HEK293 (cell line): ENCODE measurements at regions not wholly inside any gene's neighbourhood (a gene's known extent, or its start where the extent isn't known, plus 50 kb on each side); places are given as distances from the start of the nearest gene placed in this dataset.

Experiments
- MEIS1 ChIP-seq: sonication (generic); formaldehyde crosslinking; IDR thresholded peaks from 2 replicates; pipeline ENCODE4 v1.8.1; 2022; ENCODE audit warnings: missing genetic modification reagents, mild to moderate bottlenecking, borderline replicate concordance
- TCF7L2 ChIP-seq: IDR thresholded peaks from 2 replicates; pipeline ENCODE4 v1.6.1; 2011; ENCODE audit warnings: low read depth, mild to moderate bottlenecking, inconsistent platforms, low read length, moderate library complexity, borderline replicate concordance
- ZNF274 ChIP-seq, 2 experiments: fragments of 200-500 bp in 1 of 2; fragments of 450-650 bp in 1 of 2; sonication (Bioruptor generic) in 1 of 2; formaldehyde crosslinking in 1 of 2; IDR thresholded peaks; 2 replicates each; pipeline versions ENCODE4 v1.5.1 to v1.6.1; 2014 to 2016; ENCODE audit warnings: borderline replicate concordance in 1 of 2, inconsistent platforms in 1 of 2, low read length in 1 of 2, missing biosample characterization in 1 of 2, missing genetic modification characterization in 1 of 2
- ZNF501 ChIP-seq: fragments of 450-650 bp; formaldehyde crosslinking; IDR thresholded peaks from 2 replicates; pipeline ENCODE4 v1.5.1; 2016; ENCODE audit warnings: missing biosample characterization, missing genetic modification characterization
- ZSCAN23 ChIP-seq: fragments of 450-650 bp; formaldehyde crosslinking; IDR thresholded peaks from 2 replicates; pipeline ENCODE4 v1.5.1; 2016; ENCODE audit warnings: missing biosample characterization, missing genetic modification characterization
- TF ChIP-seq, protein P1 (sequence below): fragments of 450-650 bp; formaldehyde crosslinking; IDR thresholded peaks from 2 replicates; pipeline ENCODE4 v1.5.1; 2016; ENCODE audit warnings: missing biosample characterization, missing genetic modification characterization
- TF ChIP-seq, protein P2 (sequence below): fragments of 450-650 bp; formaldehyde crosslinking; IDR thresholded peaks from 2 replicates; pipeline ENCODE4 v1.5.1; 2016; ENCODE audit warnings: missing biosample characterization, missing genetic modification characterization
- TF ChIP-seq, protein P3 (sequence below): fragments of 450-650 bp; formaldehyde crosslinking; IDR thresholded peaks from 2 replicates; pipeline ENCODE4 v1.5.1; 2017; ENCODE audit warnings: missing biosample characterization, missing genetic modification characterization

DNA sequence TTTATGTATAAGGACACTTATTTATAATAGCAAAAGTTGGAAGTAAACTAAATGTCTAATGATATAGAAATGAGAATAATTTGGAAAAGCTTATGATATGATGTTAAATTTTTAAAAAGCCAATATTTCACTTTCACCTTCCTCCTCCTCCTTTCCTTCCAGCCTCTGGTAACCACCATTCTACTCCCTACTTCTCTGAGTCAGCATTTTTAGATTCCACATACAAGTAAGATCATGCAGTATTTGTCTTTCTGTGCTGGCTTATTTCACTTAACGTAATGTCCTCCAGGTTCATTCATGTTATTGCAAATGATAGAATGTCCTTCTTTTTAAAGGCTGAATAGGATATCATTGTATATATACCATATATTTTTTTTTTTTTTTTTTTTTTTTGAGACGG lies 180.2 kb downstream of the RNF144B start:
- no peak for TF ChIP-seq ZNF274 (IDR thresholded peaks at IDR 0.05; ENCODE audit: low read length)
- no peak for TF ChIP-seq ZNF274 (tag by site-specific recombination; IDR thresholded peaks at IDR 0.05; ENCODE audit: borderline replicate concordance)
- TF ChIP-seq, protein P1, sequence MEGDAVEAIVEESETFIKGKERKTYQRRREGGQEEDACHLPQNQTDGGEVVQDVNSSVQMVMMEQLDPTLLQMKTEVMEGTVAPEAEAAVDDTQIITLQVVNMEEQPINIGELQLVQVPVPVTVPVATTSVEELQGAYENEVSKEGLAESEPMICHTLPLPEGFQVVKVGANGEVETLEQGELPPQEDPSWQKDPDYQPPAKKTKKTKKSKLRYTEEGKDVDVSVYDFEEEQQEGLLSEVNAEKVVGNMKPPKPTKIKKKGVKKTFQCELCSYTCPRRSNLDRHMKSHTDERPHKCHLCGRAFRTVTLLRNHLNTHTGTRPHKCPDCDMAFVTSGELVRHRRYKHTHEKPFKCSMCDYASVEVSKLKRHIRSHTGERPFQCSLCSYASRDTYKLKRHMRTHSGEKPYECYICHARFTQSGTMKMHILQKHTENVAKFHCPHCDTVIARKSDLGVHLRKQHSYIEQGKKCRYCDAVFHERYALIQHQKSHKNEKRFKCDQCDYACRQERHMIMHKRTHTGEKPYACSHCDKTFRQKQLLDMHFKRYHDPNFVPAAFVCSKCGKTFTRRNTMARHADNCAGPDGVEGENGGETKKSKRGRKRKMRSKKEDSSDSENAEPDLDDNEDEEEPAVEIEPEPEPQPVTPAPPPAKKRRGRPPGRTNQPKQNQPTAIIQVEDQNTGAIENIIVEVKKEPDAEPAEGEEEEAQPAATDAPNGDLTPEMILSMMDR: no peak
- TF ChIP-seq ZSCAN23 (tag by site-specific recombination): no peak
- TF ChIP-seq, protein P2, sequence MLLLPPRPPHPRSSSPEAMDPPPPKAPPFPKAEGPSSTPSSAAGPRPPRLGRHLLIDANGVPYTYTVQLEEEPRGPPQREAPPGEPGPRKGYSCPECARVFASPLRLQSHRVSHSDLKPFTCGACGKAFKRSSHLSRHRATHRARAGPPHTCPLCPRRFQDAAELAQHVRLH (tag by site-specific recombination): no peak
- no peak for TF ChIP-seq ZNF501
- TF ChIP-seq, protein P3, sequence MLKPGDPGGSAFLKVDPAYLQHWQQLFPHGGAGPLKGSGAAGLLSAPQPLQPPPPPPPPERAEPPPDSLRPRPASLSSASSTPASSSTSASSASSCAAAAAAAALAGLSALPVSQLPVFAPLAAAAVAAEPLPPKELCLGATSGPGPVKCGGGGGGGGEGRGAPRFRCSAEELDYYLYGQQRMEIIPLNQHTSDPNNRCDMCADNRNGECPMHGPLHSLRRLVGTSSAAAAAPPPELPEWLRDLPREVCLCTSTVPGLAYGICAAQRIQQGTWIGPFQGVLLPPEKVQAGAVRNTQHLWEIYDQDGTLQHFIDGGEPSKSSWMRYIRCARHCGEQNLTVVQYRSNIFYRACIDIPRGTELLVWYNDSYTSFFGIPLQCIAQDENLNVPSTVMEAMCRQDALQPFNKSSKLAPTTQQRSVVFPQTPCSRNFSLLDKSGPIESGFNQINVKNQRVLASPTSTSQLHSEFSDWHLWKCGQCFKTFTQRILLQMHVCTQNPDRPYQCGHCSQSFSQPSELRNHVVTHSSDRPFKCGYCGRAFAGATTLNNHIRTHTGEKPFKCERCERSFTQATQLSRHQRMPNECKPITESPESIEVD (tag by site-specific recombination): no peak
- no peak for TF ChIP-seq TCF7L2
- no peak for TF ChIP-seq MEIS1
